PC-9 (cell line): ENCODE measurements at regions not wholly inside any gene's neighbourhood (a gene's known extent, or its start where the extent isn't known, plus 50 kb on each side); places are given as distances from the start of the nearest gene placed in this dataset.

Experiments
- BruUV-seq: library from RNA; stranded (reverse); fragments of 400-500 nt; replicated peaks from 2 replicates; lab custom pipeline; 2021; lab: Mats Ljungman, UMichigan
- CTCF ChIA-PET: fragments of 300-600 bp; sonication (Branson Sonifier 250); formaldehyde crosslinking; loops from one replicate; lab custom pipeline; 2022; ENCODE audit warnings: antibody characterized with exemption; lab: Charles Lee
- POLR2A ChIA-PET: fragments of 300-600 bp; sonication (Branson Sonifier 250); formaldehyde crosslinking; loops from one replicate; lab custom pipeline; 2022; ENCODE audit warnings: antibody characterized with exemption; ENCODE audit not compliant: unreplicated experiment; lab: Charles Lee
- DNase-seq, 2 experiments: peaks; one replicate each; pipeline versions ENCODE4 v3.0.0 to v3.0.0-alpha.2; 2015 to 2022; ENCODE audit warnings: mixed read lengths in 1 of 2
- H2AFZ ChIP-seq: fragments of 200-600 bp; sonication (generic); 2 replicates; pipeline ENCODE4 v1.8.1; 2017; ENCODE audit warnings: antibody characterized with exemption
- H3F3A ChIP-seq: fragments of 200-600 bp; sonication (generic); 2 replicates; pipeline ENCODE4 v1.8.1; 2017; ENCODE audit warnings: antibody characterized with exemption, mild to moderate bottlenecking, low read depth; ENCODE audit not compliant: insufficient read depth
- H3K27ac ChIP-seq: fragments of 200-600 bp; sonication (generic); 2 replicates; pipeline ENCODE4 v1.6.1; 2016; ENCODE audit warnings: mixed run types
- H3K27me3 ChIP-seq: fragments of 200-600 bp; sonication (generic); 2 replicates; pipeline ENCODE4 v1.6.1; 2016; ENCODE audit warnings: low read depth, mixed run types; ENCODE audit not compliant: insufficient read depth
- H3K36me3 ChIP-seq: fragments of 200-600 bp; sonication (generic); 2 replicates; pipeline ENCODE4 v1.6.1; 2016; ENCODE audit warnings: low read depth, mixed run types
- H3K4me1 ChIP-seq: fragments of 200-600 bp; sonication (generic); replicated peaks from 2 replicates; pipeline ENCODE4 v1.6.1; 2016; ENCODE audit warnings: mixed run types; ENCODE audit not compliant: insufficient read depth
- H3K4me2 ChIP-seq: fragments of 200-600 bp; sonication (generic); 2 replicates; pipeline ENCODE4 v1.6.1; 2017; ENCODE audit warnings: mixed run types
- H3K4me3 ChIP-seq: fragments of 200-600 bp; sonication (generic); 2 replicates; pipeline ENCODE4 v1.6.1; 2016; ENCODE audit warnings: mixed run types
- H3K79me2 ChIP-seq: fragments of 200-600 bp; sonication (generic); 2 replicates; pipeline ENCODE4 v1.6.1; 2017; ENCODE audit warnings: low read depth, mixed run types
- H3K9me2 ChIP-seq: fragments of 200-600 bp; sonication (generic); 2 replicates; pipeline ENCODE4 v1.8.1; 2017; ENCODE audit warnings: mild to moderate bottlenecking; ENCODE audit not compliant: insufficient read depth
- H3K9me3 ChIP-seq: fragments of 200-600 bp; sonication (generic); 2 replicates; pipeline ENCODE4 v1.8.1; 2016; ENCODE audit warnings: low read depth; ENCODE audit not compliant: insufficient read depth
- H4K20me1 ChIP-seq: fragments of 200-600 bp; sonication (generic); 2 replicates; pipeline ENCODE4 v1.8.1; 2017; ENCODE audit not compliant: insufficient read depth
- EZH2 ChIP-seq: fragments of 200-600 bp; sonication (generic); IDR thresholded peaks from 2 replicates; pipeline ENCODE4 v1.8.0; 2017; ENCODE audit warnings: antibody characterized with exemption, low read depth
- intact Hi-C: fragments of 100-400 bp; cut with micrococcal nuclease; formaldehyde crosslinking; loops from one replicate; pipeline ENCODE4 v1.10.0; 2022; ENCODE audit not compliant: unreplicated experiment
- TF ChIP-seq, protein P1 (sequence below): fragments of 200-600 bp; sonication (generic); conservative IDR thresholded peaks from 2 replicates; pipeline ENCODE4 v1.6.1; 2017; ENCODE audit warnings: mixed run types, antibody characterized with exemption, mild to moderate bottlenecking, moderate library complexity

DNA sequence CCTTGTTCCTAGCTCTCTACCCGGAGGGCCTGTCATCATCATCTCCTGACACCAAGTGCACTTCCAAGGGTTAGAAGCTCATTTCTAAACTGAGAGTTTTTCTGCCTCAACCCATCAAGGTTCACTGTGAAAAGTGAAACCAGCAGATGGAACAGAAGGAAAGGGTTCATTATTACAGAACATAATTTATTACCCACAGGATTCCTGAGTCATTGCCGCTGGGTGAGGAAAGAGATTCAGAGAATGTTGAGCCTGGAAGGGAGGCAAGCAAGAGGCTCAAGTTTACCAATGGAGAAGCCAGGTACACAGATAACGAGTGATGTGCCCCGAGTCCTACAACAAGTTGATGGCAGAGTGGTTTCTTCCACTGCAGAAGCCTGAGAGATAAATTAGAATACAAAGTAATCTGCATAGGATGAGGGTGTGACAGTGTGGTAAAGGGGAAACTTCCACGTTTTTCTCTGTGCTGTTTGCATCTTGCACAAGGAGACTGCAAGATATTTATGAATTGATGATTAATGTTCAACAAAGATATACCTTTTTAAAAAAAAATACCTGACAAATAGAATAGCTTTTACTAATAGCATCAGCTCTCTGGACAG is 80.5 kb upstream of the SETMAR start:
- Histone ChIP-seq H3F3A (no peaks in the 10 kb centered on the region), H3K27ac (no peak overlapping the region), H3K79me2 (no peaks in the 10 kb centered on the region), H3K4me3 (no peak overlapping the region), H3K36me3 (no peaks in the 10 kb centered on the region), H2AFZ (no peak overlapping the region), H3K4me1 (no peaks in the 10 kb centered on the region), H3K9me3 (no peaks in the 10 kb centered on the region), H3K9me2 (no peaks in the 10 kb centered on the region), H3K4me2 (no peak overlapping the region), H4K20me1 (no peaks in the 10 kb centered on the region), H3K27me3 (no peaks in the 10 kb centered on the region)
- BruUV-seq: no TSS peak
- intact Hi-C loops: no loop called here
- TF ChIP-seq, protein P1, sequence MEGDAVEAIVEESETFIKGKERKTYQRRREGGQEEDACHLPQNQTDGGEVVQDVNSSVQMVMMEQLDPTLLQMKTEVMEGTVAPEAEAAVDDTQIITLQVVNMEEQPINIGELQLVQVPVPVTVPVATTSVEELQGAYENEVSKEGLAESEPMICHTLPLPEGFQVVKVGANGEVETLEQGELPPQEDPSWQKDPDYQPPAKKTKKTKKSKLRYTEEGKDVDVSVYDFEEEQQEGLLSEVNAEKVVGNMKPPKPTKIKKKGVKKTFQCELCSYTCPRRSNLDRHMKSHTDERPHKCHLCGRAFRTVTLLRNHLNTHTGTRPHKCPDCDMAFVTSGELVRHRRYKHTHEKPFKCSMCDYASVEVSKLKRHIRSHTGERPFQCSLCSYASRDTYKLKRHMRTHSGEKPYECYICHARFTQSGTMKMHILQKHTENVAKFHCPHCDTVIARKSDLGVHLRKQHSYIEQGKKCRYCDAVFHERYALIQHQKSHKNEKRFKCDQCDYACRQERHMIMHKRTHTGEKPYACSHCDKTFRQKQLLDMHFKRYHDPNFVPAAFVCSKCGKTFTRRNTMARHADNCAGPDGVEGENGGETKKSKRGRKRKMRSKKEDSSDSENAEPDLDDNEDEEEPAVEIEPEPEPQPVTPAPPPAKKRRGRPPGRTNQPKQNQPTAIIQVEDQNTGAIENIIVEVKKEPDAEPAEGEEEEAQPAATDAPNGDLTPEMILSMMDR: no peak
- no peak for TF ChIP-seq EZH2
- POLR2A ChIA-PET: no interaction called here
- CTCF ChIA-PET: no interaction called here
- DNase-seq: no peak

DNA sequence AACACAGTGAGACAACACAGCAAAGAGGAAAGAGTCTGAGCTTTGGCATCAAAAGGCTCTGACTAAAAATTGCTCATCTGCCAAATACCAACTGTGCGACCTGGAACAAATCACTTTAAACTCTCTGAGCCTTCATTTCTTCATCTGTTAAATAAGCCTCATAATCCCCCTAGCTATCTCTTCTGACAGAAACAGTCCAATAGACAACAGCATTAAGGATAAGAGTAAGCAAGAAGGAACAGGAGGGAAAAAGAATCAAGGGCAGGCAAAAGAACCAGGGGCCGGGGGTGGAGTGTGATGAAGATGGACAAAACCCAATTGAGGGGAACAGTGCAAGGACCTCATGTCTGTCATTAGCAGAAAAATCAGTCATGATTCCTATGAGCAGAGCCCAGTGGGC is 79.4 kb upstream of the SETMAR start:
- no peak overlapping the region for H3K4me3 ChIP-seq
- no peaks in the 10 kb centered on the region for H3K9me2 ChIP-seq
- no peak overlapping the region for H3K27ac ChIP-seq
- no peaks in the 10 kb centered on the region for H3K79me2 ChIP-seq
- TF ChIP-seq EZH2: no peak
- TF ChIP-seq, protein P1: no peak
- H3F3A ChIP-seq: no peaks in the 10 kb centered on the region
- no peak overlapping the region for H3K4me2 ChIP-seq
- H3K4me1 ChIP-seq: no peaks in the 10 kb centered on the region
- no peaks in the 10 kb centered on the region for H3K9me3 ChIP-seq
- ChIA-PET POLR2A (no interaction called here), CTCF (no interaction called here)
- no TSS peak for BruUV-seq
- H3K36me3 ChIP-seq: no peaks in the 10 kb centered on the region
- intact Hi-C loops: no loop called here
- H2AFZ ChIP-seq: no peak overlapping the region
- no peaks in the 10 kb centered on the region for H4K20me1 ChIP-seq
- no peak for DNase-seq
- no peaks in the 10 kb centered on the region for H3K27me3 ChIP-seq

DNA sequence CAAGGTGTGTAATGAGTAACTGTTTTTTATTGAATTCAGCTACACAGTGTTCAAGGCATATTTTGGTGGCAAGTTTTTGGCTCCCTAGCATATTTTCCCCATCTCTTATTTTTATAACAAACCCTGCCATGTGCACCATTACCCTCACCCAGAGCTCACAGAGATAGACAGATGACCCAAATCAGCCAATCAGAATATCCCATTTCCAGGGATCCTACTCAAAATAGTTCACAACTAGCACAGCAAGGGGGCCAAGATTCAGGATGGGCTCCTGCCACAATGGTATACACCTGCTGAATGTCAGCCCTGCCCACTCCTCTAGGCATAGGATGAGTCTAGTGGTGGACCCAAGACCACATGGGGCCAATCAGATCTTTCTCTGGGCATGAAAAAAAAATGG is 78.8 kb upstream of the SETMAR start:
- H3K27ac ChIP-seq: no peak overlapping the region
- no peak overlapping the region for H3K4me3 ChIP-seq
- no peak for DNase-seq
- H3F3A ChIP-seq: no peaks in the 10 kb centered on the region
- POLR2A ChIA-PET: no interaction called here
- H3K4me1 ChIP-seq: no peaks in the 10 kb centered on the region
- no peaks in the 10 kb centered on the region for H3K79me2 ChIP-seq
- no peaks in the 10 kb centered on the region for H4K20me1 ChIP-seq
- intact Hi-C loops: no loop called here
- no peaks in the 10 kb centered on the region for H3K27me3 ChIP-seq
- BruUV-seq: no TSS peak
- H3K9me2 ChIP-seq: no peaks in the 10 kb centered on the region
- no peaks in the 10 kb centered on the region for H3K36me3 ChIP-seq
- TF ChIP-seq EZH2: no peak
- TF ChIP-seq, protein P1: no peak
- no peak overlapping the region for H3K4me2 ChIP-seq
- CTCF ChIA-PET: no interaction called here
- H2AFZ ChIP-seq: no peak overlapping the region
- H3K9me3 ChIP-seq: no peaks in the 10 kb centered on the region
